H1 (cell line): ENCODE measurements at regions not wholly inside any gene's neighbourhood (a gene's known extent, or its start where the extent isn't known, plus 50 kb on each side); places are given as distances from the start of the nearest gene placed in this dataset.

Source experiments
- CTCF ChIA-PET: fragments of 300-600 bp; sonication (Branson Sonifier 250); formaldehyde crosslinking; loops from one replicate; lab custom pipeline; 2021; ENCODE audit not compliant: partially characterized antibody; lab: Charles Lee
- POLR2A ChIA-PET: fragments of 300-600 bp; sonication (Branson Sonifier 250); formaldehyde crosslinking; loops from one replicate; lab custom pipeline; 2021; ENCODE audit warnings: inconsistent platforms; ENCODE audit not compliant: partially characterized antibody; lab: Charles Lee
- DNase-seq, 2 experiments: peaks; one replicate each; pipeline versions ENCODE4 v3.0.0 to v3.0.0-alpha.2; 2010 to 2022; ENCODE audit warnings: low spot score in 2 of 2, low read depth in 1 of 2, mixed read lengths in 1 of 2
- FAIRE-seq: peaks from 2 replicates; lab custom pipeline; 2011; peaks lifted over from hg19 to GRCh38; lab: Jason Lieb, UNC
- H2AFZ ChIP-seq: 2 replicates; pipeline ENCODE4 v1.8.1; 2012; ENCODE audit warnings: low read length, inconsistent platforms
- H2AK5ac ChIP-seq: 2 replicates; pipeline ENCODE4 v1.6.1; 2013; ENCODE audit warnings: low read depth, low read length
- H2BK120ac ChIP-seq: replicated peaks from 2 replicates; pipeline ENCODE3; 2013; ENCODE audit warnings: low read depth, low read length, inconsistent platforms
- H2BK12ac ChIP-seq: 2 replicates; pipeline ENCODE4 v1.6.1; 2013; ENCODE audit warnings: low read depth, low read length
- H2BK15ac ChIP-seq: 2 replicates; pipeline ENCODE4 v1.6.1; 2013; ENCODE audit warnings: low read length
- H2BK20ac ChIP-seq: 2 replicates; pipeline ENCODE4 v1.6.1; 2013; ENCODE audit warnings: low read length
- H2BK5ac ChIP-seq: 2 replicates; pipeline ENCODE4 v1.6.1; 2013; ENCODE audit warnings: low read depth, low read length
- H3K14ac ChIP-seq: 2 replicates; pipeline ENCODE4 v1.6.1; 2013; ENCODE audit warnings: inconsistent platforms; ENCODE audit not compliant: insufficient read length
- H3K18ac ChIP-seq: 2 replicates; pipeline ENCODE4 v1.6.1; 2013; ENCODE audit warnings: low read length; ENCODE audit errors: extremely low read depth
- H3K23ac ChIP-seq: 2 replicates; pipeline ENCODE4 v1.6.1; 2013; ENCODE audit warnings: inconsistent platforms; ENCODE audit not compliant: insufficient read length
- H3K23me2 ChIP-seq: 2 replicates; pipeline ENCODE4 v1.6.1; 2013; ENCODE audit warnings: low read depth, low read length
- H3K27ac ChIP-seq: 2 replicates; pipeline ENCODE4 v1.6.1; 2011; ENCODE audit warnings: low read depth, low read length, inconsistent platforms
- H3K27me3 ChIP-seq, 4 experiments: replicated peaks in 1 of 4; 1 replicate in 1 of 4; 2 replicates in 3 of 4; pipeline versions ENCODE4 v1.6.1 to v1.8.1; 2011 to 2013; ENCODE audit warnings: low read length in 3 of 4, mild to moderate bottlenecking in 3 of 4, inconsistent platforms in 2 of 4, mixed read lengths in 2 of 4, moderate library complexity in 1 of 4; ENCODE audit not compliant: control insufficient read depth in 3 of 4, insufficient read depth in 3 of 4; ENCODE audit errors: extremely low read depth in 1 of 4
- H3K36me3 ChIP-seq, 4 experiments: 2 replicates each; pipeline versions ENCODE4 v1.6.1 to v1.8.1; 2011 to 2013; ENCODE audit warnings: mild to moderate bottlenecking in 4 of 4, low read length in 3 of 4, moderate library complexity in 2 of 4, control low read depth in 1 of 4, inconsistent platforms in 1 of 4; ENCODE audit not compliant: insufficient read depth in 4 of 4, control insufficient read depth in 2 of 4
- H3K4ac ChIP-seq: replicated peaks from 2 replicates; pipeline ENCODE3; 2013; ENCODE audit warnings: low read length, low read depth, mixed read lengths, inconsistent platforms; ENCODE audit not compliant: insufficient read length
- H3K4me1 ChIP-seq, 4 experiments: replicated peaks in 1 of 4; 1 replicate in 1 of 4; 2 replicates in 3 of 4; pipeline versions ENCODE4 v1.6.1 to v1.8.1; 2011 to 2013; ENCODE audit warnings: low read length in 3 of 4, inconsistent platforms in 2 of 4, mixed read lengths in 1 of 4; ENCODE audit not compliant: insufficient read depth in 4 of 4, control insufficient read depth in 3 of 4
- H3K4me2 ChIP-seq, 2 experiments: 2 replicates each; pipeline versions ENCODE4 v1.6.1 to v1.8.1; 2011 to 2013; ENCODE audit warnings: low read depth in 2 of 2, low read length in 2 of 2, control low read depth in 1 of 2, inconsistent platforms in 1 of 2, mild to moderate bottlenecking in 1 of 2; ENCODE audit not compliant: insufficient read depth in 1 of 2
- H3K4me3 ChIP-seq, 4 experiments: fragments of 200-600, 300-600 bp in 1 of 4; sonication (generic), shearing (Covaris generic), sonication (Bioruptor Twin) in 1 of 4; 2 replicates each; pipeline versions ENCODE4 v1.5.1 to v1.8.1; 2011 to 2016; ENCODE audit warnings: low read length in 4 of 4, low read depth in 3 of 4, control low read depth in 2 of 4, inconsistent platforms in 2 of 4, mild to moderate bottlenecking in 2 of 4, mixed read lengths in 1 of 4, moderate library complexity in 1 of 4; ENCODE audit not compliant: insufficient read depth in 2 of 4; ENCODE audit errors: extremely low read depth in 1 of 4
- H3K56ac ChIP-seq: replicated peaks from 2 replicates; pipeline ENCODE3; 2013; ENCODE audit warnings: low read depth, mild to moderate bottlenecking, mixed read lengths, low read length, inconsistent platforms; ENCODE audit not compliant: insufficient read length
- H3K79me1 ChIP-seq: 2 replicates; pipeline ENCODE4 v1.6.1; 2013; ENCODE audit warnings: low read depth, low read length, control low read depth
- H3K79me2 ChIP-seq, 2 experiments: 2 replicates each; pipeline versions ENCODE4 v1.6.1 to v1.8.1; 2012 to 2013; ENCODE audit warnings: low read length in 2 of 2, mild to moderate bottlenecking in 2 of 2, inconsistent platforms in 1 of 2; ENCODE audit not compliant: insufficient read depth in 2 of 2, control insufficient read depth in 1 of 2
- H3K9ac ChIP-seq, 4 experiments: replicated peaks in 1 of 4; 1 replicate in 1 of 4; 2 replicates in 3 of 4; pipeline versions ENCODE4 v1.6.1 to v1.8.1; 2011 to 2013; ENCODE audit warnings: low read depth in 3 of 4, low read length in 3 of 4, control low read depth in 2 of 4, mild to moderate bottlenecking in 2 of 4, moderate library complexity in 2 of 4, inconsistent platforms in 1 of 4; ENCODE audit errors: extremely low read depth in 1 of 4
- H3K9me3 ChIP-seq, 2 experiments: 2 replicates each; pipeline versions ENCODE4 v1.6.1 to v1.8.1; 2012 to 2013; ENCODE audit warnings: mild to moderate bottlenecking in 2 of 2, moderate library complexity in 2 of 2, control low read depth in 1 of 2, inconsistent platforms in 1 of 2, low read depth in 1 of 2, low read length in 1 of 2, mixed read lengths in 1 of 2; ENCODE audit not compliant: insufficient read depth in 2 of 2
- H4K20me1 ChIP-seq, 2 experiments: replicated peaks in 1 of 2; 2 replicates each; pipeline versions ENCODE3 to v1.8.1; 2011 to 2013; ENCODE audit warnings: inconsistent platforms in 2 of 2, low read length in 2 of 2, mild to moderate bottlenecking in 1 of 2; ENCODE audit not compliant: insufficient read depth in 2 of 2, control insufficient read depth in 1 of 2
- H4K5ac ChIP-seq: 2 replicates; pipeline ENCODE4 v1.6.1; 2013; ENCODE audit warnings: low read length, low read depth, mixed read lengths, inconsistent platforms; ENCODE audit not compliant: insufficient read length
- H4K8ac ChIP-seq: 2 replicates; pipeline ENCODE4 v1.8.0; 2013; ENCODE audit warnings: mild to moderate bottlenecking, moderate library complexity, low read length, inconsistent platforms; ENCODE audit not compliant: insufficient read depth; ENCODE audit errors: extremely low read depth
- H4K91ac ChIP-seq: replicated peaks from 2 replicates; pipeline ENCODE3; 2013; ENCODE audit warnings: low read length, mixed read lengths, inconsistent platforms; ENCODE audit not compliant: insufficient read length
- CEBPB ChIP-seq: IDR thresholded peaks from 2 replicates; pipeline ENCODE4 v1.6.1; 2012; ENCODE audit warnings: low read depth, low read length
- EP300 ChIP-seq, 2 experiments: IDR thresholded peaks; 1 replicate in 1 of 2; 2 replicates in 1 of 2; pipeline ENCODE4 v1.6.1; 2011 to 2012; ENCODE audit warnings: low read depth in 2 of 2, low read length in 2 of 2, mild to moderate bottlenecking in 2 of 2, borderline replicate concordance in 1 of 2, inconsistent platforms in 1 of 2, moderate library complexity in 1 of 2
- FOSL1 ChIP-seq: IDR thresholded peaks from 2 replicates; pipeline ENCODE4 v1.6.1; 2011; ENCODE audit warnings: mild to moderate bottlenecking, low read depth, low read length, moderate library complexity; ENCODE audit not compliant: insufficient read depth
- HDAC6 ChIP-seq: IDR thresholded peaks from one replicate; pipeline ENCODE4 v1.7.1; 2012; ENCODE audit warnings: low read depth, mild to moderate bottlenecking, inconsistent platforms, low read length, moderate library complexity
- MAFK ChIP-seq: IDR thresholded peaks from 2 replicates; pipeline ENCODE4 v1.6.1; 2012; ENCODE audit warnings: low read depth, mild to moderate bottlenecking, improper control_type of control experiment, low read length
- PHF8 ChIP-seq: fragments of 200-600 bp; sonication (generic); conservative IDR thresholded peaks from 2 replicates; pipeline ENCODE4 v1.7.1; 2012; ENCODE audit warnings: low read depth, mild to moderate bottlenecking, inconsistent platforms, low read length, moderate library complexity
- POLR2A ChIP-seq, 2 experiments: IDR thresholded peaks; 1 replicate in 1 of 2; 2 replicates in 1 of 2; pipeline ENCODE4 v1.6.1; 2011; ENCODE audit warnings: low read depth in 2 of 2, low read length in 2 of 2, mild to moderate bottlenecking in 2 of 2; ENCODE audit errors: control extremely low read depth in 1 of 2
- SP1 ChIP-seq: IDR thresholded peaks from 2 replicates; pipeline ENCODE4 v1.6.1; 2011; ENCODE audit warnings: low read depth, low read length
- SP4 ChIP-seq: IDR thresholded peaks from 2 replicates; pipeline ENCODE4 v1.6.1; 2012; ENCODE audit warnings: low read length, inconsistent platforms
- TCF12 ChIP-seq: IDR thresholded peaks from 2 replicates; pipeline ENCODE4 v1.6.1; 2011; ENCODE audit warnings: low read depth, mild to moderate bottlenecking, low read length
- TEAD4 ChIP-seq: IDR thresholded peaks from 2 replicates; pipeline ENCODE4 v1.6.1; 2012; ENCODE audit warnings: low read depth, low read length, inconsistent platforms, mixed read lengths
- USF2 ChIP-seq: IDR thresholded peaks from 2 replicates; pipeline ENCODE4 v1.6.1; 2011; ENCODE audit warnings: low read length, improper control_type of control experiment
- ZNF274 ChIP-seq: IDR thresholded peaks from 2 replicates; pipeline ENCODE4 v1.7.0; 2012; ENCODE audit warnings: low read length, borderline replicate concordance; ENCODE audit errors: extremely low read depth
- WGBS, 2 experiments: shearing (Covaris generic) in 1 of 2; methylation state at CpG; one replicate each; pipeline versions ENCODE4 v1.1.6 to v1.1.7; 2013 to 2015; ENCODE audit warnings: low lambda C conversion rate in 2 of 2, mixed read lengths in 2 of 2, inconsistent platforms in 1 of 2, low coverage in 1 of 2, missing lambda C conversion rate in 1 of 2; ENCODE audit not compliant: insufficient replicate concordance in 2 of 2, insufficient coverage in 1 of 2, insufficient read length in 1 of 2; ENCODE audit errors: extremely low coverage in 1 of 2, missing lambda C conversion rate in 1 of 2; 5-methylcytosine and 5-hydroxymethylcytosine counted together
- TF ChIP-seq, protein P1 (sequence below): IDR thresholded peaks from 2 replicates; pipeline ENCODE4 v1.6.1; 2011; ENCODE audit warnings: low read depth, mild to moderate bottlenecking, low read length; ENCODE audit not compliant: insufficient read depth

DNA sequence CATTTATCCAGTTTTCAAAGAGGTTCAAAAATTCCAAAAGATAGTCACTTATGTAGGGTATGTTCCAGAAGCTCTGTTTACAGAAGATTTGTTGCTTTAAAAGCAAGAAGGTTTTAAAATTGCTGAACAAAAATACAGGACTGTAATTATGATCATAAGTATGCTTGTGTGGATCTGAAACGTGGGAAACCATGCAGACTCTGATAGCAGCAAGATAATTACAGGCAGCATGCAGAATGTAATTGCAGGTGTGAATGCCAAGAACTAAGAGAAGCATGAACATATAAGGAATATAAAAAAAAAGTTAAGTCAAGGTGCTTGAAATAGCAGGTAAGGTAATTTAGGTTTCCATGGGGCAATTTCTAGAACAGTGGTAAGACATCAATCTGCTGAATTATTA is 405.7 kb downstream of the ARL4A start:
- Histone ChIP-seq H3K23ac (no peak overlapping the region), H3K27me3 (no peaks in the 10 kb centered on the region), H3K79me2 (no peaks in the 10 kb centered on the region), H3K14ac (no peak overlapping the region), H3K18ac (no peak overlapping the region), H3K56ac (no peak overlapping the region), H3K36me3 (no peaks in the 10 kb centered on the region), H3K4me3 (no peak overlapping the region), H4K91ac (no peak overlapping the region), H3K79me1 (no peaks in the 10 kb centered on the region), H4K5ac (no peak overlapping the region), H2BK12ac (no peak overlapping the region), H3K27ac (no peak overlapping the region), H3K4me2 (no peak overlapping the region), H2BK20ac (no peak overlapping the region), H3K4ac (no peak overlapping the region), H3K23me2 (no peaks in the 10 kb centered on the region), H2AK5ac (no peak overlapping the region), H4K20me1 (no peaks in the 10 kb centered on the region), H2BK5ac (no peak overlapping the region), H2BK120ac (no peak overlapping the region), H3K9me3 (no peaks in the 10 kb centered on the region), H3K4me1 (no peaks in the 10 kb centered on the region; a peak in 1 of 7 replicates), H3K9ac (no peak overlapping the region), H2BK15ac (no peak overlapping the region), H4K8ac (no peak overlapping the region), H2AFZ (no peak overlapping the region)
- ChIA-PET CTCF (interaction anchor here (0.6 to 1.2 kb wide), 3 partner anchors 24 to 1905 kb away, joined by 3 read pairs; no protein-coding TSS in a partner anchor), POLR2A (no interaction called here)
- DNase-seq (no peak), FAIRE-seq (no peak)
- WGBS, 2 experiments = 76% methylated on average over 1 of the region's 1 CpG; no CpG with 5 or more reads in 1 of the 2 experiments
- no peak for TF ChIP-seq EP300 (IDR thresholded peaks at IDR 0.05; ENCODE audit: borderline replicate concordance in 1 of 2, low read depth in 2 of 2, low read length in 2 of 2)
- no peak for TF ChIP-seq SP1
- TF ChIP-seq PHF8 = no peak
- TF ChIP-seq ZNF274 = no peak
- TF ChIP-seq FOSL1 = no peak
- no peak for TF ChIP-seq TEAD4
- TF ChIP-seq TCF12 = no peak
- TF ChIP-seq SP4 = no peak
- no peak for TF ChIP-seq MAFK
- TF ChIP-seq, protein P1, sequence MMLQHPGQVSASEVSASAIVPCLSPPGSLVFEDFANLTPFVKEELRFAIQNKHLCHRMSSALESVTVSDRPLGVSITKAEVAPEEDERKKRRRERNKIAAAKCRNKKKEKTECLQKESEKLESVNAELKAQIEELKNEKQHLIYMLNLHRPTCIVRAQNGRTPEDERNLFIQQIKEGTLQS = no peak
- no peak for TF ChIP-seq POLR2A (IDR thresholded peaks at IDR 0.05; ENCODE audit: control extremely low read depth in 1 of 2, low read depth in 2 of 2, low read length in 2 of 2)
- TF ChIP-seq USF2 = no peak
- no peak for TF ChIP-seq HDAC6
- TF ChIP-seq CEBPB = no peak
